GM12878 (cell line): ENCODE measurements at regions not wholly inside any gene's neighbourhood (a gene's known extent, or its start where the extent isn't known, plus 50 kb on each side); places are given as distances from the start of the nearest gene placed in this dataset.

Experiments
- ASH2L ChIP-seq: fragments of 300-600, 200-600 bp; sonication (generic); IDR thresholded peaks from 2 replicates; pipeline ENCODE4 v1.6.1; 2017; ENCODE audit warnings: low read depth, mild to moderate bottlenecking, borderline replicate concordance
- BHLHE40 ChIP-seq, 2 experiments: fragments of 450-650 bp in 1 of 2; IDR thresholded peaks; 2 replicates each; pipeline ENCODE4 v1.6.1; 2011 to 2017; ENCODE audit warnings: low read depth in 2 of 2, borderline replicate concordance in 1 of 2, improper control_type of control experiment in 1 of 2, low read length in 1 of 2, mild to moderate bottlenecking in 1 of 2
- CEBPB ChIP-seq, 2 experiments: fragments of 150-350 bp in 1 of 2; IDR thresholded peaks; 2 replicates each; pipeline ENCODE4 v1.6.1; 2012 to 2014; ENCODE audit warnings: low read depth in 2 of 2, low read length in 2 of 2, borderline replicate concordance in 1 of 2, inconsistent platforms in 1 of 2
- CREM ChIP-seq: IDR thresholded peaks from 2 replicates; pipeline ENCODE4 v1.6.1; 2014; ENCODE audit warnings: antibody characterized with exemption, low read depth
- ETV6 ChIP-seq, 2 experiments: fragments of 450-650 bp in 1 of 2; IDR thresholded peaks in 1 of 2; conservative IDR thresholded peaks in 1 of 2; 2 replicates each; pipeline ENCODE4 v1.6.1; 2014; ENCODE audit warnings: antibody characterized with exemption in 1 of 2, borderline replicate concordance in 1 of 2, low read depth in 1 of 2, mild to moderate bottlenecking in 1 of 2, moderate library complexity in 1 of 2
- FOXK2 ChIP-seq: fragments of 450-650 bp; IDR thresholded peaks from 2 replicates; pipeline ENCODE4 v1.6.1; 2017; ENCODE audit warnings: mild to moderate bottlenecking, moderate library complexity
- IKZF2 ChIP-seq, 2 experiments: fragments of 450-650 bp; IDR thresholded peaks; 2 replicates each; pipeline ENCODE4 v1.6.1; 2017; ENCODE audit warnings: mild to moderate bottlenecking in 2 of 2, moderate library complexity in 2 of 2
- JUNB ChIP-seq: IDR thresholded peaks from 2 replicates; pipeline ENCODE4 v1.6.1; 2016; ENCODE audit warnings: antibody characterized with exemption, mild to moderate bottlenecking
- MEF2A ChIP-seq: IDR thresholded peaks from 2 replicates; pipeline ENCODE4 v1.6.1; 2011; ENCODE audit warnings: low read depth, mild to moderate bottlenecking, low read length, moderate library complexity; ENCODE audit not compliant: insufficient read depth
- MXI1 ChIP-seq: fragments of 150-350 bp; IDR thresholded peaks from 2 replicates; pipeline ENCODE4 v1.6.1; 2011; ENCODE audit warnings: low read depth, mild to moderate bottlenecking, inconsistent platforms, low read length, improper control_type of control experiment
- NBN ChIP-seq: fragments of 450-650 bp; IDR thresholded peaks from 2 replicates; pipeline ENCODE4 v1.6.1; 2016
- NR2C2 ChIP-seq: IDR thresholded peaks from 2 replicates; pipeline ENCODE4 v1.6.1; 2011; ENCODE audit warnings: borderline replicate concordance, low read depth; ENCODE audit not compliant: control insufficient read depth, insufficient read length
- RAD51 ChIP-seq: fragments of 450-650 bp; IDR thresholded peaks from 2 replicates; pipeline ENCODE4 v1.6.1; 2016; ENCODE audit warnings: moderate library complexity, mild to moderate bottlenecking, inconsistent platforms
- RUNX3 ChIP-seq: IDR thresholded peaks from 2 replicates; pipeline ENCODE4 v1.6.1; 2012; ENCODE audit warnings: low read length, inconsistent platforms
- SMAD1 ChIP-seq: fragments of 450-650 bp; IDR thresholded peaks from 2 replicates; pipeline ENCODE4 v1.6.1; 2018; ENCODE audit warnings: mild to moderate bottlenecking, low read depth; ENCODE audit not compliant: partially characterized antibody
- TCF12 ChIP-seq: IDR thresholded peaks from 2 replicates; pipeline ENCODE4 v1.6.1; 2011; ENCODE audit warnings: low read depth, mild to moderate bottlenecking, low read length
- TCF3 ChIP-seq: IDR thresholded peaks from 2 replicates; pipeline ENCODE4 v1.6.1; 2012; ENCODE audit warnings: low read depth, mild to moderate bottlenecking, low read length, borderline replicate concordance; ENCODE audit not compliant: insufficient read depth
- USF2 ChIP-seq: IDR thresholded peaks from 2 replicates; pipeline ENCODE4 v1.6.1; 2011; ENCODE audit warnings: low read depth, low read length, improper control_type of control experiment, borderline replicate concordance
- ZBTB11 ChIP-seq: fragments of 450-650 bp; formaldehyde crosslinking; IDR thresholded peaks from 2 replicates; pipeline ENCODE4 v1.5.0; 2022; ENCODE audit warnings: mild to moderate bottlenecking, missing genetic modification characterization
- ZNF207 ChIP-seq: fragments of 450-650 bp; IDR thresholded peaks from 2 replicates; pipeline ENCODE4 v1.6.1; 2014; ENCODE audit warnings: antibody characterized with exemption, mild to moderate bottlenecking, borderline replicate concordance
- ZNF217 ChIP-seq: fragments of 450-650 bp; IDR thresholded peaks from 2 replicates; pipeline ENCODE4 v1.6.1; 2017; ENCODE audit warnings: antibody characterized with exemption, mild to moderate bottlenecking
- ZNF592 ChIP-seq: fragments of 450-650 bp; IDR thresholded peaks from 2 replicates; pipeline ENCODE4 v1.6.1; 2017; ENCODE audit warnings: mild to moderate bottlenecking, moderate library complexity

- TF ChIP-seq ZNF592 (no peak), ZBTB11 (no peak), CEBPB (IDR thresholded peaks at IDR 0.05; ENCODE audit: borderline replicate concordance in 1 of 2, low read depth in 2 of 2, low read length in 2 of 2) (no peak), TCF12 (no peak), NBN (no peak), USF2 (no peak), BHLHE40 (IDR thresholded peaks at IDR 0.05; ENCODE audit: borderline replicate concordance in 1 of 2, low read depth in 2 of 2, low read length in 1 of 2) (no peak), CREM (peak; percentile 48; the same call in 1 of the 2 replicates), RAD51 (no peak), FOXK2 (no peak), ETV6 (conservative IDR thresholded peaks at IDR 0.05 in 1 of 2, IDR thresholded peaks at IDR 0.05 in 1 of 2; ENCODE audit: borderline replicate concordance in 1 of 2, low read depth in 1 of 2) (peak in 1 of 2 experiments; percentile 69; a peak in 1 of 4 replicates), ASH2L (no peak), SMAD1 (no peak), MXI1 (no peak), ZNF217 (no peak), NR2C2 (no peak), JUNB (peak; percentile 67), RUNX3 (peak; percentile 51; the same call in 1 of the 2 replicates), ZNF207 (no peak), MEF2A (peak; percentile 50; the same call in 1 of the 2 replicates), IKZF2 (IDR thresholded peaks at IDR 0.05) (peak; percentile 33 to 57; a peak in 3 of 4 replicates), TCF3 (no peak)
Observed at GRCh38 chr6:47162793-47163192, 120.7 kb upstream of the ADGRF1 start (continued).
